ENCODE measurements at regions not wholly inside any gene's neighbourhood (a gene's known extent, or its start where the extent isn't known, plus 50 kb on each side); places are given as distances from the start of the nearest gene placed in this dataset.

GRCh38 chr4:127579821-127580220 is 52.9 kb upstream of the INTU start:
- Histone ChIP-seq H3K27ac (no peak overlapping the region), H3K4me3 (no peak overlapping the region), H3K27me3 (no peaks in the 10 kb centered on the region), H3K9me3 (no peaks in the 10 kb centered on the region), H3K36me3 (no peaks in the 10 kb centered on the region), H3K4me1 (no peaks in the 10 kb centered on the region)
- no peak for TF ChIP-seq CTCF (IDR thresholded peaks at IDR 0.05)
- no peak for TF ChIP-seq POLR2A (IDR thresholded peaks at IDR 0.05)
- no peak for TF ChIP-seq POLR2AphosphoS5 (IDR thresholded peaks at IDR 0.05)
- TF ChIP-seq EP300 (IDR thresholded peaks at IDR 0.05) = no peak
- 91% methylated on average over 4 of the region's 12 CpGs for WGBS
- no peak for DNase-seq (ENCODE audit: low spot score in 2 of 2)

- no peak overlapping the region for H3K4me3 ChIP-seq
- H3K27me3 ChIP-seq = no peaks in the 10 kb centered on the region
- 97% methylated on average over 4 of the region's 4 CpGs for WGBS
- no peaks in the 10 kb centered on the region for H3K36me3 ChIP-seq
- TF ChIP-seq POLR2A (IDR thresholded peaks at IDR 0.05) (no peak), CTCF (IDR thresholded peaks at IDR 0.05) (no peak), POLR2AphosphoS5 (IDR thresholded peaks at IDR 0.05) (no peak), EP300 (IDR thresholded peaks at IDR 0.05) (no peak)
- no peak for DNase-seq (ENCODE audit: low spot score in 2 of 2)
- H3K27ac ChIP-seq = no peak overlapping the region
- H3K9me3 ChIP-seq = no peaks in the 10 kb centered on the region
- no peaks in the 10 kb centered on the region for H3K4me1 ChIP-seq
Observed at GRCh38 chr4:127580300-127580699, 52.5 kb upstream of the INTU start.

DNA sequence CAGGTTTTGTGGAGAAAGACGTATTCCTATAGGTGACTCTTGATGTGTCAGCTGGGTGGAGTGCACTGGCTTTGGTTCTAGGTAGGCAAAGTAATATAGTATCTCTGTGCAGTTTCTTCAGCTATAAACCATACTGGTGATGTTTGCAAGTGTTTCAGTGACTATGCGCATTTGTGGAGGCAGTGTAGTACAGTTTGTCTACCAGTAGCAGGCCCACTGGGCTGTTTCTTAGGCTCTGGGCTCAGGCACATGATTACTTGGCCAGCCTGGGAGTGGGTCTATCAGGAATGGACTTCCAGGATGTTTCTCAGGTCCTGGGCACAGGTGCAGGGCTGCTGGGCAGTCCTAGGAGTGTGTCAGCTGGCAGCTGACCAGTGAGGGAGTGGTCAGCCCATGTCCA is 51.9 kb upstream of the INTU start:
- WGBS = 89% methylated on average over 2 of the region's 2 CpGs
- TF ChIP-seq POLR2AphosphoS5 (IDR thresholded peaks at IDR 0.05) = no peak
- TF ChIP-seq CTCF (IDR thresholded peaks at IDR 0.05) = no peak
- TF ChIP-seq POLR2A (IDR thresholded peaks at IDR 0.05) = no peak
- TF ChIP-seq EP300 (IDR thresholded peaks at IDR 0.05) = no peak
- DNase-seq (ENCODE audit: low spot score in 2 of 2) = no peak
- no peak overlapping the region for H3K27ac ChIP-seq
- H3K9me3 ChIP-seq = no peaks in the 10 kb centered on the region
- H3K36me3 ChIP-seq = no peaks in the 10 kb centered on the region
- H3K4me3 ChIP-seq = no peak overlapping the region
- H3K27me3 ChIP-seq = no peaks in the 10 kb centered on the region
- no peaks in the 10 kb centered on the region for H3K4me1 ChIP-seq

All from suprapubic skin (tissue), 4 donors.